ENCODE measurements at regions not wholly inside any gene's neighbourhood (a gene's known extent, or its start where the extent isn't known, plus 50 kb on each side); places are given as distances from the start of the nearest gene placed in this dataset.

DNA sequence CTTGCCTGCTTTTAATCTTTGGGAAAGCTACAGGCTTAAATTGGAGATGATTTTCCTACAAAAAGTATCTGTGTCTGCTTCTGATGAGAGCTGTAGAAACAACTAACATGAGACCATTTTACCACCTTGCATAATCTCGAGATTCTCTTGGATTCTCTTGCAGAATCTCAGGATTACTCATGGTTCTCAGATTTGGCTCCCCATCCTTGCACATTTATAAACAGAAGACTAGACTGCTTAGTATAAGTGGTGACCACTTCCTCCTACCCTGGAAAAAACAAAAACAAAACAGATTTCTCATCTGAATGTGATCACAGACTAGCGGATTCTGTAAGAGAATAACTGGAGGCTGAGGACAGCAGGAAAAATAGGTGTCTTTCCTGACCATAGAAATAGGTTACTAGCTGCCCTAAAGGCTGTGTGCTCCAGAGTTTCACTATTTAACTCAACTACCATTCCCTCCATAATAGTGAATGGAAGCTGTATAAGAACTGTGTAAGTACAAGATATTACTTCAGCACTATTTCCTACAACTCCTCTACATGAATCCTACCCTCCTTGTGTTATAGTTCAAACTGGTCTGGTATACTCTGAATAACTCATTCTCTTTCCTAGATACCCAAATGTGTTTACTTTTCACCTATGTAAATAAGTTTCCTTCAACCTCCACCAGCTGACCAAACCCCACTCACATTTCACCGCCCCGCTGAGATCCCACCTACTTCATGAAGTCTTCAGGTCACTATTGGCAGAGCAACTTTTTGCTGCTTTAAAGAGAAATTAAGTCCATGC lies 122.2 kb upstream of the C2CD4B start:
- Mint-ChIP-seq H3K4me3 (no peak overlapping the region), H3K36me3 (ENCODE audit: low read depth) (no peaks in the 10 kb centered on the region), H3K27me3 (ENCODE audit: low read depth) (peaks cover 30% of the 10 kb centered on the region), H3K9me3 (no peaks in the 10 kb centered on the region), H3K4me1 (ENCODE audit: low read depth) (no peaks in the 10 kb centered on the region), H3K27ac (no peak overlapping the region)

DNA sequence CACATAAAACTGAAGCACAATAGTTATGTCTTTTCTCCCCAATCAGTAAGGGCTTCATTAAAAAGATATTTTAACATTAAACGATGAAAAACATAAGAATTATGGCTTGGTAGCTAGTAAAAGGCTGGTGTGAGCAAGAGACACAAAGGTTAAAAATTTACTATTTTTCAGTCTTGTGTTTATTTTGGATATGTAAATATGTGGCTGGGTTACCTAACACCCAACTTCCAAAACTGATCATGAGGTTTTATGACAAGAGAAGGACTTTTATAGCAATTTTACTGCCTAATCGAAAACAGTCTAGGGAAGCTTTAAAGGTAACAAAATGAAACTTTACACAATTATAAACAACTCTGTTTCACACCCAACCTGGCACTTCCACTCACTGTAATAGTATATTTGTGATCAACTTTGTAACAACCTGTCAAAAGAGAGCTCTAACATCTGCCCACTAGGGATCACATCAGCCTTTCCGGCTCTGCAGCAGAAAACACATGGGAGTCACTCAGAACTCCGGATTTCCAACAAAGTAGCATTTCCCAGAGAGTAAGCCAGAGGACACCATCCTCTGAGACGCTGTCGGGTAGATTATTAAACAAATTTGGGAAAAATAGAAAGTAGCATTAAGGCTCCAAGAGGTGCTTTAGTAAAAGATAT lies 123.4 kb upstream of the C2CD4B start:
- H3K27me3 Mint-ChIP-seq (ENCODE audit: low read depth): peaks cover 33% of the 10 kb centered on the region
- H3K4me1 Mint-ChIP-seq (ENCODE audit: low read depth): no peaks in the 10 kb centered on the region
- H3K4me3 Mint-ChIP-seq: no peak overlapping the region
- no peaks in the 10 kb centered on the region for H3K9me3 Mint-ChIP-seq
- H3K36me3 Mint-ChIP-seq (ENCODE audit: low read depth): no peaks in the 10 kb centered on the region
- H3K27ac Mint-ChIP-seq: no peak overlapping the region

DNA sequence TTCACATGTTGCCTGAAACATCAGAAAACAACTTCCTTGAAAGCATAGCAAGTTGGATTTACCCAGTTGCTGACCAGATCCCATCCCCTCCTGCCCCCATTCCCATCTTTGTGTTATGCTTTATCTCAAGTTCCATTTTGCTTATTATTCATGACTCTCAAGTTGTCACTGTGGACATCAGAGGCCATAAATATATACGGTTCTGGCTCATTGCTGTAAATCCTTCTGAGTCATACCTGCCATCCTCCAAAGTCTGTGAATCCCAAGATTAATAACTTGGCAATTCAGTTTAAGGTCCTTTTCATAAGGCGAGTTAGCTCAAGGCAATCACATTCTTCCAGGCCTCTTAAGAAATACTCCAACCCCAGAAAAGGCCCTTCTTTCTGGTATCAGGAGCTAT lies 126.2 kb upstream of the C2CD4B start:
- Mint-ChIP-seq H3K4me3 (no peak overlapping the region), H3K4me1 (ENCODE audit: low read depth) (no peaks in the 10 kb centered on the region), H3K36me3 (ENCODE audit: low read depth) (no peaks in the 10 kb centered on the region), H3K9me3 (no peaks in the 10 kb centered on the region), H3K27me3 (ENCODE audit: low read depth) (peaks cover 33% of the 10 kb centered on the region), H3K27ac (no peak overlapping the region)

GRCh38 chr15:62296756-62297507 lies 131.8 kb upstream of the C2CD4B start:
- Mint-ChIP-seq H3K27me3 (ENCODE audit: low read depth) (peaks cover 27% of the 10 kb centered on the region), H3K27ac (no peak overlapping the region), H3K9me3 (no peaks in the 10 kb centered on the region), H3K4me1 (ENCODE audit: low read depth) (no peaks in the 10 kb centered on the region), H3K4me3 (no peak overlapping the region), H3K36me3 (ENCODE audit: low read depth) (no peaks in the 10 kb centered on the region)

DNA sequence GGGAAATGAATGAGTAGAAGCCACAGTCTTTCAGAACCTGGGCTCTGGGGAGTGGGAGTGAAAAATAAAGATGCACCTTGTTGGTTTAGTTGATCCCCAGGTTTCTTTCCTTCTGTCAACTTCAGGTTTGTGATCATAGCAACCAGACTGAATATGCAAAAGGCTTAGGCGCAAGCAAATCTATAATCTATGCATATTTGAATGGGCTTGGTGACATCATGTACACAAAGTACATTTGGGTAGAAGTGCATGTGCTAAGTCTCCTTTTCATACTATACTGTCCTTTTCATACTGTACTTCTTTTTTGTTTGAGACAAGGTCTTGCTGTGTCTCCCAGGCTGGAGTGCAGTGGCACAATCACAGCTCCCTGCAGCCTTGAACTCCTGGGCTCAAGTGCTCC lies 132.4 kb upstream of the C2CD4B start:
- no peaks in the 10 kb centered on the region for H3K4me1 Mint-ChIP-seq (ENCODE audit: low read depth)
- H3K9me3 Mint-ChIP-seq: no peaks in the 10 kb centered on the region
- H3K36me3 Mint-ChIP-seq (ENCODE audit: low read depth): no peaks in the 10 kb centered on the region
- H3K27me3 Mint-ChIP-seq (ENCODE audit: low read depth): peaks cover 28% of the 10 kb centered on the region
- no peak overlapping the region for H3K27ac Mint-ChIP-seq
- H3K4me3 Mint-ChIP-seq: no peak overlapping the region

DNA sequence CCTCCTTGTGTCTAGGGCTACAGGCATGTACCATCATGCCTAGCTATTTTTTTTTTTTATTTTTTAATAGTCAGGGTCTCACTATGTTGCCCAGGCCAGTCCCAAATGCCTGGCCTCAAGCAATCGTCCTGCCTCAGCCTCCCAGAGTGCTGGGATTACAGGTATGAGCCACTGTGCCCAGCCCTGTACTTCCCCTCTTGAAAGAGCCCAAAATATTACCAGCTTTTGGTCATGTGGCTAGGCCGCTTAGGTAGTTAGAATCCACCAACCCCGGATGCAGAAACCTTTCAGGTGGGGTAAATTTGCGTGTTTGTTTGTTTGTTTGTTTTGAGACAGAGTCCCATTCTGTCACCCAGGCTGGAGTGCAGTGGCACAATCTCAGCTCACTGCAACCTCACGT lies 132.8 kb upstream of the C2CD4B start:
- no peaks in the 10 kb centered on the region for H3K9me3 Mint-ChIP-seq
- H3K4me3 Mint-ChIP-seq: no peak overlapping the region
- no peaks in the 10 kb centered on the region for H3K4me1 Mint-ChIP-seq (ENCODE audit: low read depth)
- H3K36me3 Mint-ChIP-seq (ENCODE audit: low read depth): no peaks in the 10 kb centered on the region
- H3K27ac Mint-ChIP-seq: no peak overlapping the region
- peaks cover 27% of the 10 kb centered on the region for H3K27me3 Mint-ChIP-seq (ENCODE audit: low read depth)

GRCh38 chr15:62298811-62299210 lies 133.7 kb upstream of the C2CD4B start:
- no peaks in the 10 kb centered on the region for H3K9me3 Mint-ChIP-seq
- H3K27ac Mint-ChIP-seq: no peak overlapping the region
- no peak overlapping the region for H3K4me3 Mint-ChIP-seq
- H3K27me3 Mint-ChIP-seq (ENCODE audit: low read depth): peaks cover 26% of the 10 kb centered on the region
- H3K4me1 Mint-ChIP-seq (ENCODE audit: low read depth): no peaks in the 10 kb centered on the region
- H3K36me3 Mint-ChIP-seq (ENCODE audit: low read depth): no peaks in the 10 kb centered on the region

GRCh38 chr15:62299541-62299940 lies 134.5 kb upstream of the C2CD4B start:
- no peak overlapping the region for H3K4me3 Mint-ChIP-seq

DNA sequence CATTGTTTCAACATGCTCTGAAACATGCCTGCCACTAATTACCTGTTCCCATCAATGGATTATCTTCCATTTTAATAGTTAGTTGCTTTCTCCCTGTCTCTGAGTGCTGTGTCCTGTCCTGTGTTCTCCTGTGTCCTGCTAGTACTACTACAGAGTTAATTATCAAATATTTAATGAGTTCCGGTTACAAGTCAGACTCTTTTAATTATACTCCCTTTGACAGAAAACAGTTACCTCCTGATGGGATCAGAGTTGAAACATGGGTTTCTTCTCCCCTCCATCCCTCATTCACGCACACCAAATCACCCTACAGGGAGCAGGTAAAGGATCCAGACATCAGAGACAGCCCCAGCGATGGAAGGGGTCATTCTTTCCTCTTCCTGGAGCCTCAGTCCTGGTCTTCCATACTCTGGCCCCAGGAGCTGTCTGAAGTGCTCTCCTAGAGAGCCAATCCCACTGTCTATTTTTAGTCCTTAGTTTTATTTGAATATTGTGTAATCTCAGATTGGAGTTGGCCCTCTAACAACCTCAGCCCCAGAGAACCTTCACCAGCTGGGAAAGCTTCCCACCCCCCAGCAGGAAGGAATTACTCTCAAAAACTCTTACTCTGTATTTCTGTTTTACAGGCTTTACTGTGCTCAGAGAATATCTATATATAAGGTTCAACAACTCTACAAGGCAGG lies 137.0 kb upstream of the C2CD4B start:
- Mint-ChIP-seq H3K27me3 (ENCODE audit: low read depth) (peaks cover 15% of the 10 kb centered on the region), H3K27ac (no peak overlapping the region), H3K4me3 (no peak overlapping the region), H3K4me1 (ENCODE audit: low read depth) (peaks cover 5% of the 10 kb centered on the region), H3K9me3 (no peaks in the 10 kb centered on the region), H3K36me3 (ENCODE audit: low read depth) (no peaks in the 10 kb centered on the region)

More at GRCh38 chr15:62299541-62299940, 134.5 kb upstream of the C2CD4B start:
- H3K27me3 Mint-ChIP-seq (ENCODE audit: low read depth): peaks cover 21% of the 10 kb centered on the region
- no peak overlapping the region for H3K27ac Mint-ChIP-seq
- H3K9me3 Mint-ChIP-seq: no peaks in the 10 kb centered on the region
- H3K4me1 Mint-ChIP-seq (ENCODE audit: low read depth): no peaks in the 10 kb centered on the region
- no peaks in the 10 kb centered on the region for H3K36me3 Mint-ChIP-seq (ENCODE audit: low read depth)

GRCh38 chr15:62306851-62307504 lies 141.9 kb upstream of the C2CD4B start:
- no peaks in the 10 kb centered on the region for H3K36me3 Mint-ChIP-seq (ENCODE audit: low read depth)
- no peak overlapping the region for H3K27ac Mint-ChIP-seq
- peaks cover 27% of the 10 kb centered on the region for H3K27me3 Mint-ChIP-seq (ENCODE audit: low read depth)
- H3K4me1 Mint-ChIP-seq (ENCODE audit: low read depth): peaks cover 5% of the 10 kb centered on the region
- no peak overlapping the region for H3K4me3 Mint-ChIP-seq
- no peaks in the 10 kb centered on the region for H3K9me3 Mint-ChIP-seq

DNA sequence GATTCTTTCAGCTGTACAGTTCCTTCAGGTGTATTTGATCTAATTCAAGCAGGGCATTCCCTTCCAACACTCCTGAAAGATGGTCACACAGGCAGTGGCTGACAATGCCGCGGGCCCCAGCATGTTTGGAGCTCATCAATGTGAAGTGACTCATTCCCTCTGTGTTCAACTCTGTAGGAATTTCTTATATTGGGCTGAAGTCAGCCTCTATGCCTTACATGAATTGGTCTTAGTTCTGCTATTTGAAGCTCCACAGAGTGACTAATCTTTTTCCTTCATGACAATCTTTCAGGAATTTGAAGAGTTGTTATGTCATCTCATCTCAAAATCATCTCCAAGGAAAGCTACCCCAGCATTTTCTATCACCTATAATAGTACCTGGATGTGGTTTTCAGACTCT lies 142.5 kb upstream of the C2CD4B start:
- Mint-ChIP-seq H3K9me3 (no peaks in the 10 kb centered on the region), H3K36me3 (ENCODE audit: low read depth) (no peaks in the 10 kb centered on the region), H3K4me3 (no peak overlapping the region), H3K27ac (no peak overlapping the region), H3K4me1 (ENCODE audit: low read depth) (peaks cover 5% of the 10 kb centered on the region), H3K27me3 (ENCODE audit: low read depth) (peaks cover 28% of the 10 kb centered on the region)

DNA sequence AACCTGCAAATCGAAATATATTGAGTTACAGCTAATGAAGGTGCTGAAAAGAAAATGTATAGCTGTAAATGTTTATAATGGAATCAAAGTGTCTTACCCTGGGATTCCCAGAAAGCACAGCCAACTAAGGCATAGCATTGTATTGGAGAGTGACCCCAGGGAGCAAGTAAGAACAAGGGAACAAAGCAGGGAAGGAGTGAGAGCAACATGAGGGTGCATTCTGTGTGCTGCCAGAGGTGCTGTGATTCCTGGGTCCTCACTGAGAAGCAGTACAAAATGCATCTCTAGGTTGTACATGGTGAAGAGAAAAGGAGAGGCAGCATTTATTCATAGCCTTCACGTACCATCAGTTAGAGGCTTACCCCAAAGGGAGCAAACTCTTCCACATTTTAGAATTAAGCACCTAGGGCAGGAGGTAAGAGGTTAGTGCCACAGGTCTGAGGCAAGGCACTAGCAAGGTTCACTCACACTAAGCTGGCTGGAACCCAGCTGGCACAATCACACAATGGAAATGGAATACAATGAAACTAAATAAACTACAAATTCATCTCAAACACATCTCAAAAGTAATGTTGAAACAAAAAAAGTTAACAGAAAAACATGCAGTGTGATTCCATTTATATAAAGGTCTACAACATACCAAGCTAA lies 151.5 kb upstream of the C2CD4B start:
- Mint-ChIP-seq H3K9me3 (no peaks in the 10 kb centered on the region), H3K4me3 (no peak overlapping the region), H3K4me1 (ENCODE audit: low read depth) (no peaks in the 10 kb centered on the region), H3K36me3 (ENCODE audit: low read depth) (no peaks in the 10 kb centered on the region), H3K27ac (no peak overlapping the region), H3K27me3 (ENCODE audit: low read depth) (peaks cover 29% of the 10 kb centered on the region)

- no peaks in the 10 kb centered on the region for H3K9me3 Mint-ChIP-seq
- H3K27me3 Mint-ChIP-seq (ENCODE audit: low read depth): peaks cover 22% of the 10 kb centered on the region
- H3K4me1 Mint-ChIP-seq (ENCODE audit: low read depth): no peaks in the 10 kb centered on the region
- no peak overlapping the region for H3K4me3 Mint-ChIP-seq
- no peaks in the 10 kb centered on the region for H3K36me3 Mint-ChIP-seq (ENCODE audit: low read depth)
- no peak overlapping the region for H3K27ac Mint-ChIP-seq
Observed at GRCh38 chr15:62320259-62320658, 155.2 kb upstream of the C2CD4B start.
